Islet precursor cell (in vitro differentiated cells): ENCODE measurements at regions not wholly inside any gene's neighbourhood (a gene's known extent, or its start where the extent isn't known, plus 50 kb on each side); places are given as distances from the start of the nearest gene placed in this dataset.
A peak's percentile ranks its signal among the peaks of the same experiment; 100 is the strongest.
"Not testable (repeated sequence)": the region's sequence is repeated elsewhere in the genome, so short reads cannot be mapped to it uniquely, and the experiment has no call there.

Source experiments
- DNase-seq: peaks from one replicate; pipeline ENCODE4 v3.0.0-alpha.2; 2018

DNA sequence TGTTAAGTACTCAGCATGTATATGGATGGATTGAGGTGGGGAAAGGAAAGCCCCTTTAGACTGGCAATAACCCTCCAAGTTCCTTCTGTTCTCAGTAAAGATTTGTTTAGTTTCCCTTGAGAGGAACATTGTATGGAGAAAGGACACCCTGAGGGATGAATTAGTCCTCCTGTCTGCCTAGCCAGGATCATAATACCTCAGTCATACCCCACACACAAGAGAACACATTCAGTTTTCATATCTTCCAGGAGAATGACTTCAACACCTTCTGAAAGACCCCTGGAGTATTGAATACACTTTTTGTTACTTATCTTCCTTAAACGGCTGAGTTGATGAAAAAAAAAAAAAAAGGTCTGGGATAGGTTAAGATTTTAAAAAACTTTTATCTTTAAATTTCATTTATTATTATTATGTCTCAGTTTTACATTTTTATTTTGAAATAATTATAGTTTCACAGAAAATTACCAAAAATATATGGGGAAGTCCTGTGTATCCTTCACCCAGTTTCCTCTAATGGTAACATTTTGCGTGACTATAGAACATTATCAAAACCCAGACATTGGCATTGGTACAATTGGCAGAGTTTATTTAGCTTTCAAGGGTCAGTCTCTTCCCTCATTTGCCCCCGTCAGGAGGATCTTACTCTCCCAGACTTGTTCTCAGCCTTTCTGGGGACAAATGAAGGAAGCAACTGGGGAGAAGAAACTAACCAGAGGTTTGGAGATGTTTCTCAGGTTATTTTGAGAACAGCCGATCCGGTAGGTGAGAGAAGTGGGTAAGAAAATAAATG is 88.0 kb downstream of the ACTBL2 start:
- DNase-seq = no peak

GRCh38 chr5:57386958-57387357 is 95.7 kb downstream of the ACTBL2 start:
- no peak for DNase-seq

DNA sequence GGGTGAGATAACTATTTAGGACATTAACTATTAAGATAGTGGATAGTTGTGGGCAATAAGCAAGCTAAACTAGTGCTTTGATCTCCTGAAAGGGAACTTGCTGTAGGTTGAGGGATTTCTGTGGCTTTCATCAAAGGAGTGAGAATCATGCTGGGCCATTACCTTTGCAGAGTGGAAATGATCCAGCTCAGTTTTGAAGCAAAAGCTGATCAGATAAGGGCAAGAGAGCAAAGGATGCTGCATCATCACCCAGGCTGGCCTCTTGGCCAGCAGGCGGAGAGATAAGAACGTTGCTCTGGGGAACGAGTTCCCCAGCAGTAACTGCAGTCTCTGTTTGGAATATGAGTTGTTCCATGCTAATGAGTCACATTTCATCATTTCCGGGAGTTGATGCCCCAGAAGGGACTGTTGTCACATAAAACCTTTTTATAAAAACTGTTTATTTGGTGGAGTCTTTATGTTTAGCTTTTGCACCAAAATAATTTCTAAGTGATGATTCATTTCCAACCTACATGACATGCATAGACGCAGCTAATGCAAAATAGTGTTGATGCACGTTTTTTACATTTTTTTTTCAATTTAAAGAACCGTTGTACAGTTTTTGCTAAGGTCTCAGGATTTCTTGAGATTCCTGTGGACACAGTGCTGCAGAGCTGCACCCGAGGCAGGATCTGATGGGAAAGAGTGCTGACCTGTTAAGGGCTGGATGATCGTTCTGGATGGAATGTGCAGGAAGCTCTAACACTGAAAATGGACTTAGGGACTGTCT is 99.3 kb downstream of the ACTBL2 start:
- DNase-seq = peak; percentile 97

DNA sequence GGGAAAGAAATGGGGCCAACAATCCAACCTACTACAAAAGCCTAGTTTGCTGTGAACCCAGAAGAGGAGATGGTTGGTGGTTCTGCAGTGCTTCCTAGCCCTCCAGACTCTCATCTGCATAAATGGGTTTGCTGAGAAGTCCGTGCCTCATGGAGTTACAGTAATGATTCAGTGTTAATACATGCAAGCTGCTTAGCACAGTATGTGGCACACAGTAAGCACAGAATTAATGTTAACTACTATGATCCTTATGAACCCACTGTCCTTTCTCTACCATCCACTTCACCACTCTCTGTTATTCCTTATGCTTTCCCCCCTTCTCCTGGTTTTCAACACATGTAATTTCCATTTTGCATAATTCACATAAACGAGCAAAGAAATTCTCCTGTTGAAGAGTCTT is 100.0 kb downstream of the ACTBL2 start:
- DNase-seq = no peak

- DNase-seq = no peak
Measured at GRCh38 chr5:57370376-57370775, 112.2 kb downstream of the ACTBL2 start.

GRCh38 chr5:57368010-57368409 is 114.6 kb downstream of the ACTBL2 start:
- no peak for DNase-seq

DNA sequence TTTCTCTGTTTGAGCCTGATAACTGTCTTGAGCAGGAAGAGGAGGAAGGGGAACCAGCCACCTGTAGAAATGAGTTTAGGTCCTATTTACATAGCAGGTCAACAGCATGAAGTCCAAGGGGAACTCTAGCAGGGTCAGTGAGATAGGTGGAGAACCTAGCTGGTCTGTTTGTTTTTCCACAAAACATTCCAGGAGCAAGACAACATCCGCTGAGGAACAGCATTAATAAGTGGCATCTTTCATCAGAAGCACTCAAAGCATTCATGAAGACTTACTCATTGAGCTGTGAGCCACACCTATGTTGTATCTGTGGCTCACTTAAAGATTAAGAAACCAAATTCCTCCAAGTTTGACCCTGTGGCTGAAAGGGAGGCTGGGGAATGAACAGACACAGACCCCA is 115.9 kb downstream of the ACTBL2 start:
- DNase-seq = peak; percentile 66

DNA sequence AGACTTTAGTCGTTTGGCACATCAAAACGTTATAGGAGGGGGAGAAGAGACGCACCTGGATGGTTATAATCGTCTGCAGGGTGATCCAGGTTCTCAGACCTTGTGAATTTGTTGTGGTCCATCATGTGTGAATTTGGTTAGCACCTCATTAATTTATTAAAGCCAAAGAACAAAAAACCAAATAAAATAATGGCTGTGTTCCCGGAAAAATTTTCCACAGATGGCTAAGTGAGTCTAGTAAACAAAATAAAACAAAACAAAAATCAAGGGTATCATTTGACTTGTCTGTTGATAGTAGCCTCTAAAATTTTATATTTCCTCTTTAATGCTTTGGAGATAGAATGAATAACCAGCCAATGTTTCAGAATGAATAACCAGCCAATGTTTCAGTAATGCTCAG is 119.7 kb downstream of the ACTBL2 start:
- DNase-seq = no peak

GRCh38 chr5:57360871-57361270 is 121.7 kb downstream of the ACTBL2 start:
- DNase-seq = no peak

DNA sequence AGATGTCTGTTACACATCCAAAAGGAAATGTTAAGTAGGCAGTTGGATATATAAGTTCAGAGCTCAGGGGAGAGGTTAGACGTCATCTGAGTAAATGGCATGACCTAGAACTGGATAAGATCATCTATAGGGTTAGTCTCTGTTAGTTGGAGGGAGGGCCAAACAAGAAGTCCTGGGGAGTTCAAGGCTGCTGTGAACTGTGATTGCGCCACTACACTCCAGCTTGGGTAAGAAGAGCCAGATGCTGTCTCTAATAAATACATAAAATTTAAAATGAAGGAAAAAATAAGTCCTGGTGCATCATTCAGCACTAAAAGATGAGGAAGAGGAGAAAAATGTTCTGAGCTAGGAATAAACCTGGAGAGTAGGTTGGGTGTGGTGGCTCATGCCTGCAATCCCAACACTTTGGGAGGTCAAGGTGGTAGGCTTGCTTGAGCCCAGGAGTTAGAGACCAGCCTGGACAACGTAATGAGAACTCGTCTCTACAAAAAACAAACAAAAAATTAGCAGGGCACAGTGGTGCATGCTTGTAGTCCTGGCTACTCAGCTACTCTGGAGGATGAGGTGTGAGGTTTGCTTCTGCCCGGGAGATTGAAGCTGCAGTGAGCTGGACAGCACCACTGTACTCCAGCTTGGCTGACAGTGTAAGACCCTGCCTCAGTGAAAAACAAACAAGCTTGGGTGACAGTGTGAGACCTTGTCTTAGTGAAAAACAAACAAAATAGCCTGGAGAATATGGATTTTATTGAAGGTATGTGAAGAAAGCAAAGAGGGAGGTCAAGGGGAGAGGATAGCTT is 123.6 kb downstream of the ACTBL2 start:
- DNase-seq = no peak

- DNase-seq = not testable (repeated sequence)
Measured at GRCh38 chr5:57356850-57357249, 125.8 kb downstream of the ACTBL2 start.

DNA sequence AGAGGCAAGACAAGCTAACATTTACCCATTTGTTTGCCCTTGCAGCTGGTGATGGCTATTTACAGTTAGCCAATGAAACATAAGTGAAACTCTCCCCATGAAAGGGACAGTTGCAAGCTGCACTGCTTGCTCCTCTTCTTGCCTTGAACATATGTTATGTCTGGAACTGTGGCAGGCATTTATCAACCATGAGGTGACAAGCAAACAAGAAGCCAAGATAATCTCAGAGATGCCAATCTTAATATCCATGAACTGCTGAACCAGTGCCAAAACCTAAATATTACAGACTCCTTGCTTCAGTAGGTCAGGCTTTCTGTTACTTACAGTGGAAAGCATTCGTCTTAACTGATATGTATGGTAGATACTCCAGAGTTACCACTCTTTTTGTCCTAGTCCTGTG is 133.4 kb downstream of the ACTBL2 start:
- no peak for DNase-seq

- no peak for DNase-seq
Measured at GRCh38 chr5:57348376-57349140, 134.1 kb downstream of the ACTBL2 start.

DNA sequence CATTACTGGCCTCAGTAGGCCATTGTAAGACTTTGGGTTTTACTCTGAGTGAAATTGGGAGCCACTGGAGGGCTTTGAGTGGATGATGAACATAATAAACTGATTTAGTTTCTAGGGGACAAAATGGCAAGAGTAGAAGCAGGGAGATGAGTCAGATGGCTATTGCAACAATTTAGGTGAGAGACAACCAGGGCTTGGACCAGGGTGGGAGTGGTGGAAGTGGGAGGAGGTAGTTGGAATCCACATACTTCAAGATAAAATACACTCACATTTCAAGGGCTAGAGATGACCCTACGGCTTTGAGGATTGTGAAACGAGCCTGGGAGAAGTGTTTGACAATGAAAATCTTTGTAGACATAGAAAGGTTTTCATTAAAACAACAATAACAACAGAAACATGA is 136.3 kb downstream of the ACTBL2 start:
- no peak for DNase-seq

- no peak for DNase-seq
Measured at GRCh38 chr5:57341380-57341979, 141.1 kb downstream of the ACTBL2 start.

GRCh38 chr5:57340681-57341080 is 141.9 kb downstream of the ACTBL2 start:
- no peak for DNase-seq

DNA sequence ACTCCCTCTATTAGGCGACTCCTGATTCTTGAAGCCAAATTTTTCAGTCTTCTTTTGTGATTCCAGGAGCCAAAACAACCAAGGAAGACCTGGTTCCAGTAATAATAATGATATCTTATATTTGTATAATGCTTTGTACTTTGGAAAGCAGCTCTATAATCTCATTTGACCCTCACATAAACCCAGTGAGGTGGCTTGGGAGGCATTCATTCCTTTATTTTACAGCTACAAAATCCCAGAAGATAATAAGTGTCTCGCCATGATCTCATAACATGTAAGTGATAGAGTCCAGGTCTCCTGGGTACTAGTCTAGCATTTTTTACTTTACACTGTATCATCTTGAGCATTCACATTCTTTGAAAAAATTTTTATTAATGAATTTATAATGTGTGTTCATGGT is 143.1 kb downstream of the ACTBL2 start:
- no peak for DNase-seq

DNA sequence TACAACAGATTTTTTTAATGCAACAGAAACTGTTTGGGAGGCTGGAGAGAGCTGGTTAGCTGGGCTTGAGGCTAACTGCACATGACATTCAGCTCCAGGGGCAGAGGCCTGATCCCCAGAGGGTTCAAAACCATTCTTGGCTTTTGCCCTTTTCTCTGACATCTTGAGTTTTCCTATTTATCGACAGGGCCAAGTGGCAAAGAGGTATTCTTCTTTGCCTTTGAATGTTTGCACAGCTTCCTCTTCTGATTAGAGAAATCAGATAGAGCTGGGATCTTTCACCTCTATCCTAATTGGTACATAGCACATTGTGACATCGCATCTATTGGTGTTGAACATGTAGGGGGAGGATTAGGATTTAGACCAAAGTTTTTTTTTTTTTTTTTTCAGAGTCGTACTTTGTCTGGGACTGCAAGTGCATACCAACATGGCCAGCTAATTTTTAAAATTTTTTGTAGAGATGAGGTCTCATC is 143.7 kb downstream of the ACTBL2 start:
- no peak for DNase-seq

GRCh38 chr5:57338068-57338867 is 144.3 kb downstream of the ACTBL2 start:
- DNase-seq = peak; percentile 64

- DNase-seq = no peak
Measured at GRCh38 chr5:57335092-57335660, 147.4 kb downstream of the ACTBL2 start.

- no peak for DNase-seq
Measured at GRCh38 chr5:57334475-57334874, 148.1 kb downstream of the ACTBL2 start.
